HCT116 (cell line): ENCODE measurements at regions not wholly inside any gene's neighbourhood (a gene's known extent, or its start where the extent isn't known, plus 50 kb on each side); places are given as distances from the start of the nearest gene placed in this dataset.

ENCODE experiments used
- ATAC-seq: fragments of 200-7000 bp; cut with Tn5 transposase; 2 replicates; pipeline ENCODE4 v1.9.1; 2020; ENCODE audit warnings: mild to moderate bottlenecking, moderate library complexity
- BruUV-seq: library from RNA; stranded (reverse); fragments of 400-500 nt; replicated peaks from 2 replicates; lab custom pipeline; 2021; lab: Mats Ljungman, UMichigan
- CTCF ChIA-PET: fragments of 300-600 bp; sonication (Branson Sonifier 250); formaldehyde crosslinking; loops from one replicate; lab custom pipeline; 2021; ENCODE audit warnings: antibody characterized with exemption; lab: Charles Lee
- POLR2A ChIA-PET: fragments of 300-600, 350-600 bp; sonication (Branson Sonifier 250); formaldehyde crosslinking; loops from one replicate; lab custom pipeline; 2021; ENCODE audit warnings: antibody characterized with exemption; lab: Charles Lee
- RAD21 ChIA-PET, 2 experiments: fragments of 300-600 bp; sonication (Branson Sonifier 250); formaldehyde crosslinking; loops; one replicate each; lab custom pipeline; 2023; ENCODE audit warnings: low total read pairs in 2 of 2; ENCODE audit not compliant: uncharacterized antibody in 2 of 2, unreplicated experiment in 2 of 2, low non-redundant PET in 1 of 2; lab: Charles Lee
- DNase-seq: peaks from one replicate; pipeline ENCODE4 v3.0.0-alpha.2; 2010; ENCODE audit warnings: low read depth, low spot score
- H2AFZ ChIP-seq: fragments of 200-600 bp; shearing (Covaris generic), sonication (generic); 2 replicates; pipeline ENCODE4 v1.6.1; 2017; ENCODE audit warnings: low read depth, mixed run types, mixed read lengths, antibody characterized with exemption, low read length; ENCODE audit not compliant: poor library complexity, severe bottlenecking
- H3K27ac ChIP-seq: 2 replicates; pipeline ENCODE4 v1.5.1; 2012; ENCODE audit warnings: low read depth, low read length
- H3K27me3 ChIP-seq: fragments of 200-600 bp; sonication (generic); 2 replicates; pipeline ENCODE4 v1.6.1; 2016; ENCODE audit warnings: mixed run types, low read length, mixed read lengths; ENCODE audit not compliant: insufficient read depth
- H3K36me3 ChIP-seq, 2 experiments: fragments of 200-500 bp in 1 of 2; fragments of 200-600 bp in 1 of 2; sonication (Bioruptor generic) in 1 of 2; sonication (generic) in 1 of 2; 2 replicates each; pipeline versions ENCODE4 v1.5.1 to v1.6.1; 2014 to 2016; ENCODE audit warnings: low read length in 2 of 2, inconsistent platforms in 1 of 2, mixed read lengths in 1 of 2, mixed run types in 1 of 2; ENCODE audit not compliant: insufficient read depth in 2 of 2, control insufficient read depth in 1 of 2
- H3K4me1 ChIP-seq, 2 experiments: fragments of 200-600 bp in 1 of 2; sonication (generic) in 1 of 2; 2 replicates each; pipeline versions ENCODE4 v1.5.1 to v1.6.1; 2012 to 2017; ENCODE audit warnings: low read length in 2 of 2, inconsistent platforms in 1 of 2, mild to moderate bottlenecking in 1 of 2, mixed read lengths in 1 of 2, mixed run types in 1 of 2, moderate library complexity in 1 of 2; ENCODE audit not compliant: insufficient read depth in 2 of 2, control insufficient read depth in 1 of 2
- H3K4me2 ChIP-seq: fragments of 200-600 bp; sonication (generic); 2 replicates; pipeline ENCODE4 v1.6.1; 2017; ENCODE audit warnings: mixed run types, low read length, mixed read lengths
- H3K4me3 ChIP-seq, 2 experiments: fragments of 200-600 bp in 1 of 2; sonication (generic) in 1 of 2; replicated peaks in 1 of 2; 2 replicates each; pipeline ENCODE4 v1.5.1; 2011 to 2016; ENCODE audit warnings: low read length in 2 of 2, control low read depth in 1 of 2, low read depth in 1 of 2, mild to moderate bottlenecking in 1 of 2, mixed read lengths in 1 of 2, mixed run types in 1 of 2
- H3K79me2 ChIP-seq: fragments of 200-600 bp; sonication (generic); 2 replicates; pipeline ENCODE4 v1.6.1; 2017; ENCODE audit warnings: mild to moderate bottlenecking, mixed run types, low read length, moderate library complexity, mixed read lengths; ENCODE audit not compliant: insufficient read depth
- H3K9ac ChIP-seq: fragments of 200-600 bp; sonication (generic); 2 replicates; pipeline ENCODE4 v1.6.1; 2016; ENCODE audit warnings: low read length, mixed read lengths
- H3K9me2 ChIP-seq: fragments of 200-600 bp; sonication (generic), shearing (Covaris generic); 2 replicates; pipeline ENCODE4 v1.6.1; 2017; ENCODE audit warnings: mixed run types, mild to moderate bottlenecking, moderate library complexity; ENCODE audit not compliant: insufficient read depth
- H3K9me3 ChIP-seq, 2 experiments: fragments of 200-500 bp in 1 of 2; fragments of 200-600 bp in 1 of 2; sonication (Bioruptor generic) in 1 of 2; sonication (generic) in 1 of 2; 2 replicates each; pipeline ENCODE4 v1.6.1; 2014 to 2017; ENCODE audit warnings: low read length in 2 of 2, mixed read lengths in 2 of 2, inconsistent platforms in 1 of 2, low read depth in 1 of 2, mild to moderate bottlenecking in 1 of 2, mixed run types in 1 of 2, moderate library complexity in 1 of 2; ENCODE audit not compliant: control insufficient read depth in 1 of 2, insufficient read depth in 1 of 2
- H4K20me1 ChIP-seq: fragments of 200-600 bp; sonication (generic), shearing (Covaris generic); 2 replicates; pipeline ENCODE4 v1.6.1; 2017; ENCODE audit warnings: mixed run types, mild to moderate bottlenecking, moderate library complexity; ENCODE audit not compliant: insufficient read depth
- ELF1 ChIP-seq: IDR thresholded peaks from 2 replicates; pipeline ENCODE4 v1.6.1; 2012; ENCODE audit warnings: low read depth, borderline replicate concordance
- EZH2phosphoT487 ChIP-seq: fragments of 200-600 bp; IDR thresholded peaks from 2 replicates; pipeline ENCODE4 v1.6.1; 2018; ENCODE audit warnings: antibody characterized with exemption, borderline replicate concordance
- FOSL1 ChIP-seq: IDR thresholded peaks from 2 replicates; pipeline ENCODE4 v1.6.1; 2012; ENCODE audit warnings: low read depth
- POLR2A ChIP-seq: IDR thresholded peaks from 2 replicates; pipeline ENCODE4 v1.7.0; 2011; ENCODE audit warnings: borderline replicate concordance; ENCODE audit not compliant: insufficient read depth, insufficient read length; ENCODE audit errors: extremely low read depth
- ZNF274 ChIP-seq: fragments of 200-500 bp; sonication (Bioruptor generic); IDR thresholded peaks from 2 replicates; pipeline ENCODE4 v1.6.1; 2014; ENCODE audit warnings: mild to moderate bottlenecking, low read depth, low read length, inconsistent platforms
- intact Hi-C: fragments of 100-400 bp; cut with micrococcal nuclease; formaldehyde crosslinking; loops from 2 replicates; pipeline ENCODE4 v1.10.0; 2022
- TF ChIP-seq, protein P1 (sequence below): IDR thresholded peaks from 2 replicates; pipeline ENCODE4 v1.6.1; 2012; ENCODE audit warnings: low read depth
- TF ChIP-seq, protein P2 (sequence below), 3 experiments: fragments of 200-600 bp in 1 of 3; sonication (generic) in 1 of 3; IDR thresholded peaks in 2 of 3; conservative IDR thresholded peaks in 1 of 3; 2 replicates each; pipeline ENCODE4 v1.5.1; 2012 to 2017; ENCODE audit warnings: low read depth in 2 of 3, low read length in 2 of 3, antibody characterized with exemption in 1 of 3, borderline replicate concordance in 1 of 3, control low read depth in 1 of 3, mild to moderate bottlenecking in 1 of 3, mixed read lengths in 1 of 3, mixed run types in 1 of 3, moderate library complexity in 1 of 3; ENCODE audit not compliant: insufficient read depth in 1 of 3

DNA sequence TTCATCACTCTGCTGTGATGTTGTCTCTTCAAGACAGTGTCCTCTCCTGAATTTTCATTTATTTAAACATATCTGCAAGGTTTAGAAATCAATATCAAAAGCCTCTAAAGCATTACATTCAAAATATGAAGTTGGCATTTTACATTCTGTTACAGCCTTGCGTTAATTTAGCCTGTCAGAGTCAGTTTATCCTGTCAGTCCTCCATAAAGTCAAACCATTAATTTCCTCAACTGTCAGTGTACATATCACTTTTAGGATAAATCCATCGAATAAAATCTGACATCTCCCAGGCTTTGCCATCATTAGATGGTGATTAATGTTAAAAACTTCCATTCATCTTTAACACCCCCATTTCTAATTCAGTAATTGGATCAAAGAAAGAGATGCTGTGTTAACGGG lies 77.0 kb downstream of the NPY start:
- no peaks in the 10 kb centered on the region for H3K9me2 ChIP-seq
- no peak overlapping the region for H2AFZ ChIP-seq
- H3K27me3 ChIP-seq, result 0 out of 2 replicates have a peak, but pooled peaks cover 3% of the 10 kb centered on the region
- H3K79me2 ChIP-seq, result no peaks in the 10 kb centered on the region
- no peak overlapping the region for H3K9ac ChIP-seq
- ChIA-PET POLR2A (no interaction called here), CTCF (no interaction called here), RAD21 (no interaction called here)
- no peak overlapping the region for H3K4me2 ChIP-seq
- no peaks in the 10 kb centered on the region for H3K4me1 ChIP-seq
- H3K9me3 ChIP-seq, result no peaks in the 10 kb centered on the region
- BruUV-seq, result no TSS peak
- no peaks in the 10 kb centered on the region for H4K20me1 ChIP-seq
- ATAC-seq (no peak), DNase-seq (no peak)
- intact Hi-C loops, result no loop called here
- H3K4me3 ChIP-seq, result no peak overlapping the region
- no peak overlapping the region for H3K27ac ChIP-seq
- TF ChIP-seq, protein P1, sequence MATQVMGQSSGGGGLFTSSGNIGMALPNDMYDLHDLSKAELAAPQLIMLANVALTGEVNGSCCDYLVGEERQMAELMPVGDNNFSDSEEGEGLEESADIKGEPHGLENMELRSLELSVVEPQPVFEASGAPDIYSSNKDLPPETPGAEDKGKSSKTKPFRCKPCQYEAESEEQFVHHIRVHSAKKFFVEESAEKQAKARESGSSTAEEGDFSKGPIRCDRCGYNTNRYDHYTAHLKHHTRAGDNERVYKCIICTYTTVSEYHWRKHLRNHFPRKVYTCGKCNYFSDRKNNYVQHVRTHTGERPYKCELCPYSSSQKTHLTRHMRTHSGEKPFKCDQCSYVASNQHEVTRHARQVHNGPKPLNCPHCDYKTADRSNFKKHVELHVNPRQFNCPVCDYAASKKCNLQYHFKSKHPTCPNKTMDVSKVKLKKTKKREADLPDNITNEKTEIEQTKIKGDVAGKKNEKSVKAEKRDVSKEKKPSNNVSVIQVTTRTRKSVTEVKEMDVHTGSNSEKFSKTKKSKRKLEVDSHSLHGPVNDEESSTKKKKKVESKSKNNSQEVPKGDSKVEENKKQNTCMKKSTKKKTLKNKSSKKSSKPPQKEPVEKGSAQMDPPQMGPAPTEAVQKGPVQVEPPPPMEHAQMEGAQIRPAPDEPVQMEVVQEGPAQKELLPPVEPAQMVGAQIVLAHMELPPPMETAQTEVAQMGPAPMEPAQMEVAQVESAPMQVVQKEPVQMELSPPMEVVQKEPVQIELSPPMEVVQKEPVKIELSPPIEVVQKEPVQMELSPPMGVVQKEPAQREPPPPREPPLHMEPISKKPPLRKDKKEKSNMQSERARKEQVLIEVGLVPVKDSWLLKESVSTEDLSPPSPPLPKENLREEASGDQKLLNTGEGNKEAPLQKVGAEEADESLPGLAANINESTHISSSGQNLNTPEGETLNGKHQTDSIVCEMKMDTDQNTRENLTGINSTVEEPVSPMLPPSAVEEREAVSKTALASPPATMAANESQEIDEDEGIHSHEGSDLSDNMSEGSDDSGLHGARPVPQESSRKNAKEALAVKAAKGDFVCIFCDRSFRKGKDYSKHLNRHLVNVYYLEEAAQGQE, result no peak
- TF ChIP-seq POLR2A (no peak), ELF1 (no peak), EZH2phosphoT487 (no peak), FOSL1 (no peak), ZNF274 (no peak)
- TF ChIP-seq, protein P2, sequence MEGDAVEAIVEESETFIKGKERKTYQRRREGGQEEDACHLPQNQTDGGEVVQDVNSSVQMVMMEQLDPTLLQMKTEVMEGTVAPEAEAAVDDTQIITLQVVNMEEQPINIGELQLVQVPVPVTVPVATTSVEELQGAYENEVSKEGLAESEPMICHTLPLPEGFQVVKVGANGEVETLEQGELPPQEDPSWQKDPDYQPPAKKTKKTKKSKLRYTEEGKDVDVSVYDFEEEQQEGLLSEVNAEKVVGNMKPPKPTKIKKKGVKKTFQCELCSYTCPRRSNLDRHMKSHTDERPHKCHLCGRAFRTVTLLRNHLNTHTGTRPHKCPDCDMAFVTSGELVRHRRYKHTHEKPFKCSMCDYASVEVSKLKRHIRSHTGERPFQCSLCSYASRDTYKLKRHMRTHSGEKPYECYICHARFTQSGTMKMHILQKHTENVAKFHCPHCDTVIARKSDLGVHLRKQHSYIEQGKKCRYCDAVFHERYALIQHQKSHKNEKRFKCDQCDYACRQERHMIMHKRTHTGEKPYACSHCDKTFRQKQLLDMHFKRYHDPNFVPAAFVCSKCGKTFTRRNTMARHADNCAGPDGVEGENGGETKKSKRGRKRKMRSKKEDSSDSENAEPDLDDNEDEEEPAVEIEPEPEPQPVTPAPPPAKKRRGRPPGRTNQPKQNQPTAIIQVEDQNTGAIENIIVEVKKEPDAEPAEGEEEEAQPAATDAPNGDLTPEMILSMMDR (IDR thresholded peaks at IDR 0.05 in 2 of 3, conservative IDR thresholded peaks at IDR 0.05 in 1 of 3; ENCODE audit: borderline replicate concordance in 1 of 3, insufficient read depth in 1 of 3, low read depth in 2 of 3, low read length in 2 of 3), result no peak
- H3K36me3 ChIP-seq, result no peaks in the 10 kb centered on the region
